ENCODE measurements at regions not wholly inside any gene's neighbourhood (a gene's known extent, or its start where the extent isn't known, plus 50 kb on each side); places are given as distances from the start of the nearest gene placed in this dataset.
A peak's percentile ranks its signal among the peaks of the same experiment; 100 is the strongest.

- no peak for FAIRE-seq
- no peak for TF ChIP-seq CTCF (IDR thresholded peaks at IDR 0.05; ENCODE audit: insufficient read depth, low read length, severe bottlenecking)
- H3K27me3 ChIP-seq (ENCODE audit: control insufficient read depth, insufficient read depth, low read length) = peaks cover 11% of the 10 kb centered on the region
Measured at GRCh38 chr11:71349627-71350026, 97.2 kb upstream of the SHANK2 start.

GRCh38 chr11:71343828-71344400 is 91.5 kb upstream of the SHANK2 start:
- H3K27me3 ChIP-seq (ENCODE audit: control insufficient read depth, insufficient read depth, low read length) = peaks cover 5% of the 10 kb centered on the region
- DNase-seq (ENCODE audit: low read depth) (no peak), FAIRE-seq (no peak)
- TF ChIP-seq CTCF (IDR thresholded peaks at IDR 0.05; ENCODE audit: insufficient read depth, low read length, severe bottlenecking) = no peak
- no peaks in the 10 kb centered on the region for H3K36me3 ChIP-seq (ENCODE audit: control insufficient read depth, insufficient read depth, low read length)
- H3K4me3 ChIP-seq (ENCODE audit: low read depth, low read length) = no peak overlapping the region

More at GRCh38 chr11:71349627-71350026, 97.2 kb upstream of the SHANK2 start:
- DNase-seq (ENCODE audit: low read depth) = no peak
- H3K4me3 ChIP-seq (ENCODE audit: low read depth, low read length) = no peak overlapping the region
- no peaks in the 10 kb centered on the region for H3K36me3 ChIP-seq (ENCODE audit: control insufficient read depth, insufficient read depth, low read length)

GRCh38 chr11:71342951-71343827 is 90.8 kb upstream of the SHANK2 start:
- FAIRE-seq = no peak
- TF ChIP-seq CTCF (IDR thresholded peaks at IDR 0.05; ENCODE audit: insufficient read depth, low read length, severe bottlenecking) = peak; percentile 89

GRCh38 chr11:71342116-71342515 is 89.7 kb upstream of the SHANK2 start:
- Histone ChIP-seq H3K4me3 (ENCODE audit: low read depth, low read length) (no peak overlapping the region), H3K27me3 (ENCODE audit: control insufficient read depth, insufficient read depth, low read length) (peaks cover 3% of the 10 kb centered on the region), H3K36me3 (ENCODE audit: control insufficient read depth, insufficient read depth, low read length) (no peaks in the 10 kb centered on the region)
- no peak for TF ChIP-seq CTCF (IDR thresholded peaks at IDR 0.05; ENCODE audit: insufficient read depth, low read length, severe bottlenecking)
- peak; percentile 80 for DNase-seq (ENCODE audit: low read depth)
- FAIRE-seq = no peak

More at GRCh38 chr11:71342951-71343827, 90.8 kb upstream of the SHANK2 start:
- Histone ChIP-seq H3K4me3 (ENCODE audit: low read depth, low read length) (no peak overlapping the region), H3K27me3 (ENCODE audit: control insufficient read depth, insufficient read depth, low read length) (peaks cover 3% of the 10 kb centered on the region), H3K36me3 (ENCODE audit: control insufficient read depth, insufficient read depth, low read length) (no peaks in the 10 kb centered on the region)
- peak; percentile 39 for DNase-seq (ENCODE audit: low read depth)

- DNase-seq (ENCODE audit: low read depth) = no peak
- Histone ChIP-seq H3K36me3 (ENCODE audit: control insufficient read depth, insufficient read depth, low read length) (no peaks in the 10 kb centered on the region), H3K4me3 (ENCODE audit: low read depth, low read length) (no peak overlapping the region), H3K27me3 (ENCODE audit: control insufficient read depth, insufficient read depth, low read length) (peaks cover 3% of the 10 kb centered on the region)
- no peak for TF ChIP-seq CTCF (IDR thresholded peaks at IDR 0.05; ENCODE audit: insufficient read depth, low read length, severe bottlenecking)
- FAIRE-seq = peak; percentile 83
Measured at GRCh38 chr11:71341596-71341995, 89.2 kb upstream of the SHANK2 start.

Data from bronchial epithelial cell (primary cell).